GM19452 (cell line): ENCODE measurements at regions not wholly inside any gene's neighbourhood (a gene's known extent, or its start where the extent isn't known, plus 50 kb on each side); places are given as distances from the start of the nearest gene placed in this dataset.

Source experiments
- ATAC-seq: cut with Tn5 transposase; IDR thresholded peaks from one replicate; pipeline ENCODE4 v1.9.1; 2021; ENCODE audit not compliant: unreplicated experiment

- ATAC-seq: no peak
Measured at GRCh38 chr4:121526509-121526908, 145.7 kb upstream of the QRFPR start.

GRCh38 chr4:121519236-121519838 lies 138.5 kb upstream of the QRFPR start:
- ATAC-seq: no peak

- no peak for ATAC-seq
Measured at GRCh38 chr4:121517241-121517640, 136.4 kb upstream of the QRFPR start.

- ATAC-seq: no peak
Measured at GRCh38 chr4:121514443-121514842, 133.6 kb upstream of the QRFPR start.

GRCh38 chr4:121510341-121510874 lies 129.6 kb upstream of the QRFPR start:
- ATAC-seq: peak; percentile 75

- ATAC-seq: no peak
Measured at GRCh38 chr4:121485190-121485804, 104.5 kb upstream of the QRFPR start.

- ATAC-seq: peak; percentile 93
Measured at GRCh38 chr4:121484633-121485032, 103.8 kb upstream of the QRFPR start.

GRCh38 chr4:121479808-121480207 lies 99.0 kb upstream of the QRFPR start:
- no peak for ATAC-seq

GRCh38 chr4:121477480-121477879 lies 96.7 kb upstream of the QRFPR start:
- ATAC-seq: no peak

- no peak for ATAC-seq
Measured at GRCh38 chr4:121477079-121477478, 96.3 kb upstream of the QRFPR start.

GRCh38 chr4:121472937-121473721 lies 92.3 kb upstream of the QRFPR start:
- ATAC-seq: peak; percentile 80

GRCh38 chr4:121464854-121465253 lies 84.0 kb upstream of the QRFPR start:
- ATAC-seq: no peak

- peak; percentile 86 for ATAC-seq
Measured at GRCh38 chr4:121462660-121463261, 81.9 kb upstream of the QRFPR start.

GRCh38 chr4:121459026-121459425 lies 78.2 kb upstream of the QRFPR start:
- ATAC-seq: no peak

- no peak for ATAC-seq
Measured at GRCh38 chr4:121457278-121457875, 76.6 kb upstream of the QRFPR start.

GRCh38 chr4:121455285-121455684 lies 74.5 kb upstream of the QRFPR start:
- no peak for ATAC-seq

GRCh38 chr4:121454251-121454979 lies 73.6 kb upstream of the QRFPR start:
- ATAC-seq: no peak

- ATAC-seq: no peak
Measured at GRCh38 chr4:121451310-121451709, 70.5 kb upstream of the QRFPR start.

- no peak for ATAC-seq
Measured at GRCh38 chr4:121449416-121449815, 68.6 kb upstream of the QRFPR start.

- no peak for ATAC-seq
Measured at GRCh38 chr4:121448231-121448630, 67.4 kb upstream of the QRFPR start.
